PFSK-1 (cell line): ENCODE measurements at regions not wholly inside any gene's neighbourhood (a gene's known extent, or its start where the extent isn't known, plus 50 kb on each side); places are given as distances from the start of the nearest gene placed in this dataset.

Experiments used
- POLR2AphosphoS5 ChIP-seq: IDR thresholded peaks from 2 replicates; pipeline ENCODE4 v1.6.1; 2012; ENCODE audit warnings: low read depth, mild to moderate bottlenecking, control low read depth, low read length, moderate library complexity
- TF ChIP-seq, protein P1 (sequence below), 2 experiments: IDR thresholded peaks; 2 replicates each; pipeline versions ENCODE4 v1.6.1 to v1.8.0; 2011 to 2012; ENCODE audit warnings: low read depth in 2 of 2, low read length in 2 of 2, control low read depth in 1 of 2, inconsistent platforms in 1 of 2, mild to moderate bottlenecking in 1 of 2, moderate library complexity in 1 of 2; ENCODE audit not compliant: insufficient read depth in 1 of 2

DNA sequence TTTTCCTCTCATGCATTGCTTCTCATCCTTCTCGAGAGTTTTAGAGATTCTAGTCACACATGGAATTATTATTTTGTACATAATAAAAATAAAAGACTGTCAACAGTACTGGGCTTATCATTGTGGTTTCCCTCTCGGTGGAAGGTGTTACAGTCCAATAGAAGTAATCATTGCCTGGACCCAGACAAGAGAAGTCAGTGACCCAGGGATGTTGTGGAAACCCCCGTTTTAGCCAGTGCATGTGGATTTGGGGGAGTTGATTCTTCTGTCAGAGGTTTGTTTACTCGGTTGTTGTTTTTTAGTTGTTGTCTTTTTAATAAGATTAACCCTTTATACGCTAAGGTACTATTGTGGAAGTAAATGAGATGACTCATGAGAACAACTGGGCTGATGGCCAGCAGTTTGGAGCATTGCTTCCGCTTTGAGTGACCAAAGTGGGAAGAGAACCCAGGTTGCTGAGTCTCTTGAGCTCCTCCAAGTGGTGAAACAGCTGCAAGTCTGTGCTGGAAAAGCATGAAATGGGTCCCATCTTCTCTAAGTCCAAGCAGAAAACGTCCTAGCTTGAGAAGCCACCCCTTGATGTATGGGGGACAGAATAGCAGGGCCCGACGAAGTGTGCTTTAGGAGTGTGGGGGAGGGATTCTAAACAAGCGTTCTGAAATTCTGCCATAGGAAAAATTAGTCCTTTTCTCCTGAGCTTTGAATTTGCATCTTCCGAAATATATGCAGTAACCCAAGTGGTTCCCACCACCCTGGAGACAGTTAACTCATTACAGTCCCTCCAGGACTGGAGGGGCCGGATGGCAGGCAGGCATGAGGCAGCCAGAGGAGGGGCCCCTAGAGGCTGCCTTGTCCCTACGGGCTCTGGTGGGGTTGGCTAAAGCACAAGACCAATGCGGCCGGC is 61.8 kb upstream of the GPR45 start:
- TF ChIP-seq, protein P1, sequence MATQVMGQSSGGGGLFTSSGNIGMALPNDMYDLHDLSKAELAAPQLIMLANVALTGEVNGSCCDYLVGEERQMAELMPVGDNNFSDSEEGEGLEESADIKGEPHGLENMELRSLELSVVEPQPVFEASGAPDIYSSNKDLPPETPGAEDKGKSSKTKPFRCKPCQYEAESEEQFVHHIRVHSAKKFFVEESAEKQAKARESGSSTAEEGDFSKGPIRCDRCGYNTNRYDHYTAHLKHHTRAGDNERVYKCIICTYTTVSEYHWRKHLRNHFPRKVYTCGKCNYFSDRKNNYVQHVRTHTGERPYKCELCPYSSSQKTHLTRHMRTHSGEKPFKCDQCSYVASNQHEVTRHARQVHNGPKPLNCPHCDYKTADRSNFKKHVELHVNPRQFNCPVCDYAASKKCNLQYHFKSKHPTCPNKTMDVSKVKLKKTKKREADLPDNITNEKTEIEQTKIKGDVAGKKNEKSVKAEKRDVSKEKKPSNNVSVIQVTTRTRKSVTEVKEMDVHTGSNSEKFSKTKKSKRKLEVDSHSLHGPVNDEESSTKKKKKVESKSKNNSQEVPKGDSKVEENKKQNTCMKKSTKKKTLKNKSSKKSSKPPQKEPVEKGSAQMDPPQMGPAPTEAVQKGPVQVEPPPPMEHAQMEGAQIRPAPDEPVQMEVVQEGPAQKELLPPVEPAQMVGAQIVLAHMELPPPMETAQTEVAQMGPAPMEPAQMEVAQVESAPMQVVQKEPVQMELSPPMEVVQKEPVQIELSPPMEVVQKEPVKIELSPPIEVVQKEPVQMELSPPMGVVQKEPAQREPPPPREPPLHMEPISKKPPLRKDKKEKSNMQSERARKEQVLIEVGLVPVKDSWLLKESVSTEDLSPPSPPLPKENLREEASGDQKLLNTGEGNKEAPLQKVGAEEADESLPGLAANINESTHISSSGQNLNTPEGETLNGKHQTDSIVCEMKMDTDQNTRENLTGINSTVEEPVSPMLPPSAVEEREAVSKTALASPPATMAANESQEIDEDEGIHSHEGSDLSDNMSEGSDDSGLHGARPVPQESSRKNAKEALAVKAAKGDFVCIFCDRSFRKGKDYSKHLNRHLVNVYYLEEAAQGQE (IDR thresholded peaks at IDR 0.05; ENCODE audit: insufficient read depth in 1 of 2, low read depth in 2 of 2, low read length in 2 of 2): no peak
- TF ChIP-seq POLR2AphosphoS5: no peak
